IPS-18c (cell line): ENCODE measurements at regions not wholly inside any gene's neighbourhood (a gene's known extent, or its start where the extent isn't known, plus 50 kb on each side); places are given as distances from the start of the nearest gene placed in this dataset.

Experiments
- H3K4me3 ChIP-seq: 2 replicates; pipeline ENCODE4 v1.7.0; 2013; ENCODE audit warnings: low read depth, mild to moderate bottlenecking, low read length, moderate library complexity; ENCODE audit not compliant: insufficient read depth
- H3K9me3 ChIP-seq: one replicate; pipeline ENCODE4 v1.6.1; 2013; ENCODE audit warnings: mild to moderate bottlenecking, low read length, moderate library complexity; ENCODE audit not compliant: control insufficient read depth, insufficient read depth

- peaks cover 2% of the 10 kb centered on the region for H3K9me3 ChIP-seq
- no peak overlapping the region for H3K4me3 ChIP-seq
These were observed 511.7 kb upstream of the NOX3 start for GRCh38 chr6:155967322-155967721.

- Histone ChIP-seq H3K9me3 (peaks cover 2% of the 10 kb centered on the region), H3K4me3 (no peak overlapping the region)
These were observed 508.9 kb upstream of the NOX3 start for GRCh38 chr6:155964544-155964943.

GRCh38 chr6:155962276-155962675 is 506.6 kb upstream of the NOX3 start:
- H3K4me3 ChIP-seq, result no peak overlapping the region
- peaks cover 2% of the 10 kb centered on the region for H3K9me3 ChIP-seq

GRCh38 chr6:155959898-155960495 is 504.4 kb upstream of the NOX3 start:
- Histone ChIP-seq H3K4me3 (no peak overlapping the region), H3K9me3 (no peaks in the 10 kb centered on the region)

GRCh38 chr6:155958550-155958949 is 502.9 kb upstream of the NOX3 start:
- peaks cover 2% of the 10 kb centered on the region for H3K9me3 ChIP-seq
- no peak overlapping the region for H3K4me3 ChIP-seq

- Histone ChIP-seq H3K9me3 (peaks cover 2% of the 10 kb centered on the region), H3K4me3 (no peak overlapping the region)
These were observed 499.4 kb upstream of the NOX3 start for GRCh38 chr6:155955038-155955437.

- Histone ChIP-seq H3K9me3 (peaks cover 2% of the 10 kb centered on the region), H3K4me3 (no peak overlapping the region)
These were observed 498.5 kb upstream of the NOX3 start for GRCh38 chr6:155954149-155954548.

- no peaks in the 10 kb centered on the region for H3K9me3 ChIP-seq
- no peak overlapping the region for H3K4me3 ChIP-seq
These were observed 493.6 kb upstream of the NOX3 start for GRCh38 chr6:155949256-155949655.

DNA sequence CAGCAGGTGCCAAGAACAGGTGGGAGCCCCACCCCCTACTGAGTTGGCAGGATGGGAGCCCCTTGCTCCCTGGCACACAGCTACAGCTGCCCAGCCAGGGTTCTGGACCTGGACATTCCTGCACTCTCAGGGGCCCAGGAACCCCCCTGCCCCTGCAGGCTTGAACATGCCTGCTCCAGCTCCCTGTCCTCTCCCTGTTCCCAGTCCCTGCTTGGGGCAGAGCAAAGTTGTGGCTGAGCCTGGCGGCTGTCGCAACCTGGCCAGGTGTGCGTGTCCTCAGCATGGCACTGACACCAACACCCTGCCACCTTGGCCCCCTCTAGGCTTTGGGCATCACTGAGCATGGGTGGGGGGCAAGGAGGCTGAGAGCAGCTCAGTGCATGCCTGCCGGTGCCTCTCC is 491.2 kb upstream of the NOX3 start:
- H3K4me3 ChIP-seq, result no peak overlapping the region
- H3K9me3 ChIP-seq, result no peaks in the 10 kb centered on the region

DNA sequence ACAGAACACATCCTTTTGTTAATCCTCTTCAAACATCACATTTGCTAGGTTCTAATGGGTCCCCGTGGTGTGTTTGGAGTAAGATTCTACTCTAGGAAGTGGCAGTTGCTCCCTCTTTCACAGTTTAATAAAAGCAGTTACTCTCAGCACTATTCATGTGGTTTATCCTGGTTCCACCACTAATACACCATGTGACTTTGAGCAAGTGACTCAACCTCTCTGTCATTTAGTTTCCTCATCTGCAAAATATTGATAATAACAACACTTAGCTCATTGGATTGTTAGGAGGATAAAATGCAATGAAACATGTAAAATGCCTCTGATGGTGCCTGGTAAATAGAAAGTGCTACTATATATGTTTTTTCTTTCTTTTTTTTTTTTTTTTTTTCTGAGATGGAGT is 488.0 kb upstream of the NOX3 start:
- H3K9me3 ChIP-seq, result no peaks in the 10 kb centered on the region

DNA sequence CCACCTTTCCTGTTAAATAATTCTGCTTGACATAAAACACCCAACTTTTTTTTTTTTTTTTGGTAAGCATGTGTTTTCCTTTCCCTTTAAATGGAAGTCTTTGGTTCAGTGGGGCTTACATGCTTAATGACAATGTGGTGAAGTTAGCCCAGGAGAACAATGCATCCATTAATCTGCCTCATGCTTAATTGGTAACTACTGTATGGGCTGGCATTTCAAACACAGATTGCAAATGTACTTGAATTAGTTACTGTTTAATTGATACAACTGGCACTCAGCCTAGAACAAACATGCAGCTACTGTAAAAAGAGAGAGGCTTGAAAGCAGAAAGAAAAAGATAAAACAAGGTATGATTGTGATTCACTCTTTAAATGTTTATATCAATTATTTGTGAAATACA is 483.6 kb upstream of the NOX3 start:
- no peak overlapping the region for H3K4me3 ChIP-seq
- H3K9me3 ChIP-seq, result no peaks in the 10 kb centered on the region

More for the DNA sequence above, 488.0 kb upstream of the NOX3 start:
- no peak overlapping the region for H3K4me3 ChIP-seq

GRCh38 chr6:155936551-155936950 is 480.9 kb upstream of the NOX3 start:
- Histone ChIP-seq H3K9me3 (no peaks in the 10 kb centered on the region), H3K4me3 (no peak overlapping the region)

- H3K4me3 ChIP-seq, result no peak overlapping the region
These were observed 480.5 kb upstream of the NOX3 start for GRCh38 chr6:155936127-155936526.

GRCh38 chr6:155916846-155917624 is 461.4 kb upstream of the NOX3 start:
- Histone ChIP-seq H3K9me3 (no peaks in the 10 kb centered on the region), H3K4me3 (no peak overlapping the region)

More at GRCh38 chr6:155936127-155936526, 480.5 kb upstream of the NOX3 start:
- no peaks in the 10 kb centered on the region for H3K9me3 ChIP-seq

GRCh38 chr6:155915651-155916050 is 460.0 kb upstream of the NOX3 start:
- Histone ChIP-seq H3K4me3 (no peak overlapping the region), H3K9me3 (no peaks in the 10 kb centered on the region)

- H3K4me3 ChIP-seq, result no peak overlapping the region
- no peaks in the 10 kb centered on the region for H3K9me3 ChIP-seq
These were observed 458.2 kb upstream of the NOX3 start for GRCh38 chr6:155913816-155914215.

- H3K9me3 ChIP-seq, result no peaks in the 10 kb centered on the region
- no peak overlapping the region for H3K4me3 ChIP-seq
These were observed 454.1 kb upstream of the NOX3 start for GRCh38 chr6:155909710-155910109.

GRCh38 chr6:155895641-155896040 is 440.0 kb upstream of the NOX3 start:
- Histone ChIP-seq H3K9me3 (no peaks in the 10 kb centered on the region), H3K4me3 (no peak overlapping the region)

DNA sequence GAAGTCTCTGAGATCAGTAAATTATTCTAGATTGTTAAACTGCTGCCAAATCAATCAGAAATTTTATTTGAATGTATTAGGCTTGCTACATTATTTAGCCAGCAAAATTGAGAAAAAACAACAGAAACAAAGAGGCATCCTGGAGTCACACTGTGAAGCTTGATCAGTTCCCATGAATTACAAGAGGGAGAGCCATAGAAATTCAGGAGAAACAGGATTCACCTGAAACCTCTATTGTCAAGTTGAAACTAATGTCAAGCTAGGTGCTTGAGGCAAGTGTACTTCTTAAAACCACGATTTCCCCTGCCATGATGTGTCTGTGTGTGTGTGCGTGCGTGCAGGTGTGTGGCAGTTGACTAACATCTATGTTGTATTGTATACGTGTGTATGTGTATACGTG is 439.1 kb upstream of the NOX3 start:
- no peaks in the 10 kb centered on the region for H3K9me3 ChIP-seq
- H3K4me3 ChIP-seq, result no peak overlapping the region
